Activated B cell treated with CpG ODN at 0.5 μM for 24 hours (primary cell): ENCODE measurements at regions not wholly inside any gene's neighbourhood (a gene's known extent, or its start where the extent isn't known, plus 50 kb on each side); places are given as distances from the start of the nearest gene placed in this dataset.

Experiments used
- ATAC-seq: fragments of 200-7000 bp; cut with Tn5 transposase; one replicate; pipeline ENCODE4 v1.10.0; 2021; ENCODE audit warnings: low read depth, mild to moderate bottlenecking, moderate library complexity
- CTCF ChIA-PET: fragments of 350-600 bp; sonication (Branson Sonifier 250); formaldehyde crosslinking; loops from one replicate; lab custom pipeline; 2021; ENCODE audit warnings: antibody characterized with exemption; lab: Charles Lee
- POLR2A ChIA-PET: fragments of 350-600 bp; sonication (Branson Sonifier 250); formaldehyde crosslinking; loops from one replicate; lab custom pipeline; 2021; ENCODE audit warnings: antibody characterized with exemption; lab: Charles Lee
- DNase-seq: peaks from one replicate; pipeline ENCODE4 v3.0.0; 2022
- H3K27ac Mint-ChIP-seq: one replicate; pipeline ENCODE4 v1.8.0; 2020; ENCODE audit warnings: mixed read lengths
- H3K27me3 Mint-ChIP-seq: one replicate; pipeline ENCODE4 v1.8.0; 2021; ENCODE audit warnings: mixed read lengths
- H3K36me3 Mint-ChIP-seq: one replicate; pipeline ENCODE4 v1.8.0; 2021; ENCODE audit warnings: low read depth, mixed read lengths
- H3K4me1 Mint-ChIP-seq: one replicate; pipeline ENCODE4 v1.8.0; 2021; ENCODE audit warnings: mixed read lengths
- H3K4me3 Mint-ChIP-seq: one replicate; pipeline ENCODE4 v1.8.0; 2020; ENCODE audit warnings: mild to moderate bottlenecking, mixed read lengths
- H3K9me3 Mint-ChIP-seq: one replicate; pipeline ENCODE4 v1.8.0; 2020; ENCODE audit warnings: mixed read lengths
- CTCF ChIP-seq: fragments of 200-600 bp; IDR thresholded peaks from one replicate; pipeline ENCODE4 v1.8.0; 2022; ENCODE audit warnings: antibody characterized with exemption, mild to moderate bottlenecking
- intact Hi-C: fragments of 100-400 bp; cut with micrococcal nuclease; formaldehyde crosslinking; loops from one replicate; pipeline ENCODE4 v1.15.1; 2024

GRCh38 chr4:104964410-104965175 is 182.1 kb upstream of the TET2 start:
- intact Hi-C loops: loop anchor here (10.0 kb wide), 1 partner anchor 510 kb away; the partner anchor contains the start of gene PPA2
- Mint-ChIP-seq H3K27ac (no peak overlapping the region), H3K27me3 (peaks cover 4% of the 10 kb centered on the region), H3K4me1 (peaks cover 21% of the 10 kb centered on the region), H3K9me3 (peaks cover 7% of the 10 kb centered on the region), H3K4me3 (no peak overlapping the region), H3K36me3 (no peaks in the 10 kb centered on the region)
- ChIA-PET CTCF (no interaction called here), POLR2A (no interaction called here)
- ATAC-seq (no peak), DNase-seq (no peak)
- TF ChIP-seq CTCF: no peak

- Mint-ChIP-seq H3K4me1 (peaks cover 23% of the 10 kb centered on the region), H3K9me3 (peaks cover 2% of the 10 kb centered on the region), H3K27me3 (peaks cover 4% of the 10 kb centered on the region), H3K36me3 (no peaks in the 10 kb centered on the region), H3K4me3 (peak overlapping the region; percentile 70), H3K27ac (peak overlapping the region; percentile 86)
- ATAC-seq (peak; percentile 97), DNase-seq (no peak)
- POLR2A ChIA-PET: interaction anchor here (1.2 kb wide), 1 partner anchor 508 kb away, joined by 3 read pairs; the partner anchor contains the start of gene PPA2
- CTCF ChIA-PET: no interaction called here
- TF ChIP-seq CTCF: no peak
- intact Hi-C loops: loop anchor here (1.0 to 10.0 kb wide), 4 partner anchors 95 to 508 kb away; partner anchors contain the start of genes PPA2 and TET2
Measured at GRCh38 chr4:104966349-104967033, 180.2 kb upstream of the TET2 start.

GRCh38 chr4:104967034-104967401 is 179.7 kb upstream of the TET2 start:
- Mint-ChIP-seq H3K4me1 (peaks cover 23% of the 10 kb centered on the region), H3K27ac (peak overlapping the region; percentile 86), H3K27me3 (peaks cover 4% of the 10 kb centered on the region), H3K9me3 (peaks cover under 1% of the 10 kb centered on the region), H3K4me3 (peak overlapping the region; percentile 70), H3K36me3 (no peaks in the 10 kb centered on the region)
- POLR2A ChIA-PET: interaction anchor here (1.2 kb wide), 1 partner anchor 507 kb away, joined by 3 read pairs; the partner anchor contains the start of gene PPA2
- intact Hi-C loops: loop anchor here (2.0 to 10.0 kb wide), 2 partner anchors 180 to 508 kb away; partner anchors contain the start of genes PPA2 and TET2
- TF ChIP-seq CTCF: no peak
- CTCF ChIA-PET: no interaction called here
- peak; percentile 16 for ATAC-seq
- no peak for DNase-seq

GRCh38 chr4:104969394-104970082 is 177.1 kb upstream of the TET2 start:
- ChIA-PET POLR2A (interaction anchor here (0.7 to 1.6 kb wide), 2 partner anchors 274 to 504 kb away, joined by 3 to 5 read pairs; partner anchors contain the start of gene PPA2), CTCF (no interaction called here)
- ATAC-seq: no peak
- Mint-ChIP-seq H3K27me3 (peaks cover 3% of the 10 kb centered on the region), H3K27ac (no peak overlapping the region), H3K9me3 (no peaks in the 10 kb centered on the region), H3K36me3 (no peaks in the 10 kb centered on the region), H3K4me3 (no peak overlapping the region), H3K4me1 (peaks cover 22% of the 10 kb centered on the region)
- TF ChIP-seq CTCF: no peak
- DNase-seq: no peak
- intact Hi-C loops: loop anchor here (10.0 kb wide), 1 partner anchor 505 kb away; the partner anchor contains the start of gene PPA2
